Fibroblast of pulmonary artery (primary cell): ENCODE measurements at regions not wholly inside any gene's neighbourhood (a gene's known extent, or its start where the extent isn't known, plus 50 kb on each side); places are given as distances from the start of the nearest gene placed in this dataset.

Source experiments
- DNase-seq: peaks from one replicate; pipeline ENCODE4 v3.0.0-alpha.2; 2010; ENCODE audit warnings: low read depth
- H3K4me3 ChIP-seq: replicated peaks from 2 replicates; pipeline ENCODE4 v1.5.1; 2011; ENCODE audit warnings: low read depth, mild to moderate bottlenecking, control low read depth, low read length, moderate library complexity
- TF ChIP-seq, protein P1 (sequence below): IDR thresholded peaks from 2 replicates; pipeline ENCODE4 v1.5.1; 2011; ENCODE audit warnings: mild to moderate bottlenecking, control low read depth, low read length, inconsistent platforms; ENCODE audit errors: missing control alignments

DNA sequence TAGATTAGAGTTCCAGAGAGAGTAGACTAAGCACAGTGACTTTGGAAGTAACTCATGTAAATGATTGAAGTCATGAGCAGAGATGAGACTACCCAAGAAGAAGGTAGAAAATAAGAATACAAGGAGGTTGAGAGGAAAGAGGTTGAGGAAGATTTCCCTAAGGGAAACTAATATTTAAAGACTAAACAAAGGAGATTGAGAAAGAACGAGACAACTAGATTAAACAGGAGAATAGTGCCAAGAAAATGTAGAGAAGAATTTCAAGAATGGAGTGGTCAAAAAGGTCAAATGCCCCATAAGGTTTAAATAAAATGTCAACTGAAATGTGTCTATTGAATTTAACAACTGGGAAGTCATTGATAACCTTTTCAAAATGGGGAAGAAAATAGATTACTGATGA is 59.0 kb downstream of the RPS29 start:
- TF ChIP-seq, protein P1, sequence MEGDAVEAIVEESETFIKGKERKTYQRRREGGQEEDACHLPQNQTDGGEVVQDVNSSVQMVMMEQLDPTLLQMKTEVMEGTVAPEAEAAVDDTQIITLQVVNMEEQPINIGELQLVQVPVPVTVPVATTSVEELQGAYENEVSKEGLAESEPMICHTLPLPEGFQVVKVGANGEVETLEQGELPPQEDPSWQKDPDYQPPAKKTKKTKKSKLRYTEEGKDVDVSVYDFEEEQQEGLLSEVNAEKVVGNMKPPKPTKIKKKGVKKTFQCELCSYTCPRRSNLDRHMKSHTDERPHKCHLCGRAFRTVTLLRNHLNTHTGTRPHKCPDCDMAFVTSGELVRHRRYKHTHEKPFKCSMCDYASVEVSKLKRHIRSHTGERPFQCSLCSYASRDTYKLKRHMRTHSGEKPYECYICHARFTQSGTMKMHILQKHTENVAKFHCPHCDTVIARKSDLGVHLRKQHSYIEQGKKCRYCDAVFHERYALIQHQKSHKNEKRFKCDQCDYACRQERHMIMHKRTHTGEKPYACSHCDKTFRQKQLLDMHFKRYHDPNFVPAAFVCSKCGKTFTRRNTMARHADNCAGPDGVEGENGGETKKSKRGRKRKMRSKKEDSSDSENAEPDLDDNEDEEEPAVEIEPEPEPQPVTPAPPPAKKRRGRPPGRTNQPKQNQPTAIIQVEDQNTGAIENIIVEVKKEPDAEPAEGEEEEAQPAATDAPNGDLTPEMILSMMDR: no peak
- peak; percentile 35 for DNase-seq
- H3K4me3 ChIP-seq: no peak overlapping the region

DNA sequence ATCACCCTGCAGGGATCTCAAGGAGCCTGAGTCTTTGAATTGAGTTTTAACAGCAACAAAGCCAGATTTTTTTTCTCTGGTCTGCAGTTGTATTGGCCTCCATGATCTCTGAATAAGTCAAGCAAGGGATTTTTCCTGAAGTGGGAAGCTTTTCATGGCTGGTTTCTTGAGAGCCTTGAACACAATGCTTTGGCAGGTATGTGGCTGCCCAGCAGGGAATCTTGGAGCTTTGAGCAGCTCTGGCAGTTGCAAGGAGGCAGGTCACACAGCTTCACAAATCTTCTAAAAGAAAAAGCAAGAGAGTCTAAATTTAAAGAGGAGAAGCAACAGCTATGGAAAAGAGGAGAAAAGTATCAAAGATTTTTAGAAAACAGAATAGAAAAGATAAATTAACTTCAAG is 60.1 kb downstream of the RPS29 start:
- DNase-seq: no peak
- no peak overlapping the region for H3K4me3 ChIP-seq
- TF ChIP-seq, protein P1: no peak

DNA sequence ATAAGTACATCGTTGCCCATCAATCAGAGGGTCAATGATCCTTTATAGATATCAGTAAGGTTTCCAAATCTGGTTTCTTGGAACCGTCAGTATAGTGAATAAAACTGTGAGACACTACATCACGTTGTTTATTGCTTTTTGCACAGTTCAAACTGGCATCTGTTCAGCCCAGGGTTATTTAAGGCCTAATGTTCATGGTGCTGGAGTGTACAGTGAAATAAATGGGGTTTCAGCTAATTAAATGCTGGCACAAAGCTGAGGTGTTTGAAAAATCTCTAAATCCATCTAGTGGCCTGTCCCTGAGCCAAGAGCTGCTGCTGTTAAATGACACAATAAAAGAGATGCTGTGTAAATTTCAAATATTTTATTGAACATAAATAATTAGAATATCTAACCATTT is 69.9 kb downstream of the RPS29 start:
- DNase-seq: no peak
- TF ChIP-seq, protein P1: no peak
- H3K4me3 ChIP-seq: no peak overlapping the region

DNA sequence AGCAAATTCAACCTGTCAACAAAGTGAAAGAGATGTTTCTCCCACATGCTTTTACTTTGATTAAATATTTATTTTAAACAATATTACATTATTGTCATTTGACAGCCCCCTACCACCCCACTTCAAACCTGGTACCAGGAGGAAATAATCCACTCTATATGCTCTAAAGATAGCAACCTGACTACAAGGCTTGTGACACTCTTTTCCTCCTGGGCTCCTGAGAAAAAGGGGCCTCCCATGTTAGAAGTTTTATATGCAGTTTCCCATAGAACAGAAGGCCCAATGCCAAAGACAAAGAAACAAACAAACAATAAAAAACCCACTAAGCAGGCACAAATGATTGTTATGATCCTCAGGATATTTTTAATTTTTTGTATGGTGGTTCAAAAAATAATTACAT is 73.6 kb downstream of the RPS29 start:
- TF ChIP-seq, protein P1: no peak
- no peak overlapping the region for H3K4me3 ChIP-seq
- no peak for DNase-seq

DNA sequence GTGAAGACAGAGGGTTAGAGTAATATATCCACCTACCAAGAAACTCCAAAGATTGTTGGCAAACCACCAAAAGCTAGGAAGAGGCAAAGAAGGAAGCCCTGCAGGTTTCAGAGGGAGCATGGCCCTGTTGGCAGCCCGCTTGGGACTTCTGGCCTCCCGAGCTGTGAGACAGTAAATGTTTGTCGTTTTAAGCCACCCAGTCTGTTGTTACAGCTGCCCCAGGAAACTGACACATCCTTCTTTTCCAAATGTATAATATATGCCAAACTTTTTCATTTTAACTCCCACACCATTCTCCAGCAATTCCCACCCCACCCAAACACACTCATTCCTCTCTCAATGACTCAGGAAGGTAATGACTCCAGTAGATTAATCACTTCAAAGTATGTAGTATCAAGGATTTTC is 74.0 kb downstream of the RPS29 start:
- TF ChIP-seq, protein P1: no peak
- DNase-seq: peak; percentile 71
- H3K4me3 ChIP-seq: no peak overlapping the region

DNA sequence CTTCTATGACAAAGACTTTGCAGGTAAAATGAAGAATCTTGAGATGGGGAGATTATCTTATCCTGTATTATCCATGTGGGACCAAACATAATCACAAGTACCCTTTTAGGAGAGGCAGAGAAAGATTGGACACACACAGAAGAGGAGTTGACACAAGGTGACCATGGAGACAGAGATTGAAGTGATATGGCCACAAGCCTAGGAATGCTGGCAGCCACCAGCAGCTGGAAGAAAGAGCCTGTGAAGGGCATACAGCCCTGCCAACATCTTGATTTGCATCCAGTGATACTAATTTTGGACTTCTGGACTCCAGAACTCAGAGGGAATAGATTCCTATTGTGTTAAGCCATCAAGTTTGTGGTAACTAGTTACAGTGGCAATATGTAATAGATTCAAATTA is 78.1 kb downstream of the RPS29 start:
- TF ChIP-seq, protein P1: no peak
- DNase-seq: no peak
- no peak overlapping the region for H3K4me3 ChIP-seq

DNA sequence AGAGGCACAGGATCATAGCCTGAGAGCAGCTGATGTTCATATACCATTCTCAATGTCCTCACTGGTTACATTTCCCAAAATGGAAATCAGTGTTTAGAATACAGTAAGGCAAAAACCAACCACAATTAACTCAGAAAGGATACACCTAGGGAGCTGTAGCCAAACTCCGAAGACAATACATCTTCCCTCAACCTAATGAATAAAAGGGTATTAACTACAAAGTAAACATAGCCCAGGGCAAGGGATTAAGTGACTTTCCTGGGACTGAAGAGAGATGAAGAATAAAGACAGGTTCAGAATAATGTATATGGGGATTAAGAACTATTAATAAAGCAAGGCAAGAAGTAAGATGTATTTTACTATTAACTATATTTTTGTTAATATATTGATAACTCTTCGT is 79.5 kb downstream of the RPS29 start:
- no peak for DNase-seq
- TF ChIP-seq, protein P1: no peak

More for the DNA sequence above, 79.5 kb downstream of the RPS29 start:
- H3K4me3 ChIP-seq: no peak overlapping the region
